A549 (cell line): ENCODE measurements at regions not wholly inside any gene's neighbourhood (a gene's known extent, or its start where the extent isn't known, plus 50 kb on each side); places are given as distances from the start of the nearest gene placed in this dataset.

Source experiments
- CHD4 ChIP-seq: fragments of 200-600 bp; sonication (generic); IDR thresholded peaks from 2 replicates; pipeline ENCODE4 v1.6.1; 2016; ENCODE audit warnings: antibody characterized with exemption, mild to moderate bottlenecking, borderline replicate concordance
- JUN ChIP-seq, 2 experiments: fragments of >200 bp; sonication (Bioruptor Twin); formaldehyde crosslinking; IDR thresholded peaks; 2 replicates in 1 of 2; 3 replicates in 1 of 2; pipeline ENCODE4 v1.6.1; 2016 to 2017
- JUNB ChIP-seq: fragments of >200 bp; sonication (Bioruptor Twin); formaldehyde crosslinking; IDR thresholded peaks from 2 replicates; pipeline ENCODE4 v1.6.1; 2016
- MAZ ChIP-seq: fragments of 150-350 bp; IDR thresholded peaks from 2 replicates; pipeline ENCODE4 v1.6.1; 2014; ENCODE audit warnings: antibody characterized with exemption, low read depth, low read length, borderline replicate concordance
- POLR2A ChIP-seq: IDR thresholded peaks from 2 replicates; pipeline ENCODE4 v1.6.1; 2012; ENCODE audit warnings: mild to moderate bottlenecking, low read length
- RFX5 ChIP-seq: fragments of 450-650 bp; IDR thresholded peaks from 2 replicates; pipeline ENCODE4 v1.7.1; 2014; ENCODE audit warnings: antibody characterized with exemption, mild to moderate bottlenecking, moderate library complexity
- RNF2 ChIP-seq: fragments of 200-600 bp; sonication (generic); IDR thresholded peaks from 2 replicates; pipeline ENCODE4 v1.6.1; 2016; ENCODE audit warnings: low read depth, mild to moderate bottlenecking, antibody characterized with exemption, moderate library complexity, borderline replicate concordance
- ZNF302 ChIP-seq: fragments of 250-450 bp; sonication (Bioruptor Pico); IDR thresholded peaks from 2 replicates; pipeline ENCODE4 v1.9.0; 2021; ENCODE audit warnings: inconsistent platforms, mild to moderate bottlenecking, moderate library complexity
- TF ChIP-seq, protein P1 (sequence below): fragments of >200 bp; sonication (Bioruptor Twin); formaldehyde crosslinking; IDR thresholded peaks from 3 replicates; pipeline ENCODE4 v1.5.1; 2016
- TF ChIP-seq, protein P2 (sequence below): fragments of >200 bp; sonication (Bioruptor Twin); formaldehyde crosslinking; IDR thresholded peaks from 3 replicates; pipeline ENCODE4 v1.6.1; 2016

DNA sequence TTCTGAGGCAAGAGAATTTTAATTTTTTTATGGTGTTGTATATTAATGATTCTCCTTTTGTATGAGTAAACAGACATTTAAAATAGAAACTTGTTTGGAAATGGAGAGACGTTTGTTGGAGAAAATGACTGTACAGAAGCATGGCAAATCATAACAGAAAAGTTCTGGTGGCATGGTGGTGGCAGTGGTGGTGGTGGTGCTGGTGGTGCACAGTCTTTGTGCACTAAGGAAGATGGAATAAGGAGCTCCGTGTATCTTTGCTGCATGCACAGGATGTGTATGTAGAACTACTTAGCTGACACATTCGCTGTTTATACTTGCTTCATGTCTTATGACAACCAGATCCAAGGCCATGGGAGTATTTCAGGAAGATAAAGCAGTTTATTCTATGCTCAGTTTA, 294.9 kb downstream of the UTRN start:
- no peak for TF ChIP-seq JUN (IDR thresholded peaks at IDR 0.05)
- no peak for TF ChIP-seq POLR2A
- TF ChIP-seq, protein P1, sequence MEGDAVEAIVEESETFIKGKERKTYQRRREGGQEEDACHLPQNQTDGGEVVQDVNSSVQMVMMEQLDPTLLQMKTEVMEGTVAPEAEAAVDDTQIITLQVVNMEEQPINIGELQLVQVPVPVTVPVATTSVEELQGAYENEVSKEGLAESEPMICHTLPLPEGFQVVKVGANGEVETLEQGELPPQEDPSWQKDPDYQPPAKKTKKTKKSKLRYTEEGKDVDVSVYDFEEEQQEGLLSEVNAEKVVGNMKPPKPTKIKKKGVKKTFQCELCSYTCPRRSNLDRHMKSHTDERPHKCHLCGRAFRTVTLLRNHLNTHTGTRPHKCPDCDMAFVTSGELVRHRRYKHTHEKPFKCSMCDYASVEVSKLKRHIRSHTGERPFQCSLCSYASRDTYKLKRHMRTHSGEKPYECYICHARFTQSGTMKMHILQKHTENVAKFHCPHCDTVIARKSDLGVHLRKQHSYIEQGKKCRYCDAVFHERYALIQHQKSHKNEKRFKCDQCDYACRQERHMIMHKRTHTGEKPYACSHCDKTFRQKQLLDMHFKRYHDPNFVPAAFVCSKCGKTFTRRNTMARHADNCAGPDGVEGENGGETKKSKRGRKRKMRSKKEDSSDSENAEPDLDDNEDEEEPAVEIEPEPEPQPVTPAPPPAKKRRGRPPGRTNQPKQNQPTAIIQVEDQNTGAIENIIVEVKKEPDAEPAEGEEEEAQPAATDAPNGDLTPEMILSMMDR = no peak
- TF ChIP-seq RFX5 = no peak
- TF ChIP-seq MAZ = no peak
- TF ChIP-seq ZNF302 = no peak
- TF ChIP-seq RNF2 = no peak
- TF ChIP-seq, protein P2, sequence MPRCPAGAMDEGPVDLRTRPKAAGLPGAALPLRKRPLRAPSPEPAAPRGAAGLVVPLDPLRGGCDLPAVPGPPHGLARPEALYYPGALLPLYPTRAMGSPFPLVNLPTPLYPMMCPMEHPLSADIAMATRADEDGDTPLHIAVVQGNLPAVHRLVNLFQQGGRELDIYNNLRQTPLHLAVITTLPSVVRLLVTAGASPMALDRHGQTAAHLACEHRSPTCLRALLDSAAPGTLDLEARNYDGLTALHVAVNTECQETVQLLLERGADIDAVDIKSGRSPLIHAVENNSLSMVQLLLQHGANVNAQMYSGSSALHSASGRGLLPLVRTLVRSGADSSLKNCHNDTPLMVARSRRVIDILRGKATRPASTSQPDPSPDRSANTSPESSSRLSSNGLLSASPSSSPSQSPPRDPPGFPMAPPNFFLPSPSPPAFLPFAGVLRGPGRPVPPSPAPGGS = no peak
- no peak for TF ChIP-seq CHD4
- TF ChIP-seq JUNB = no peak
